CD4-positive, alpha-beta T cell treated with Interferon gamma for 1 hour (primary cell): ENCODE measurements at regions not wholly inside any gene's neighbourhood (a gene's known extent, or its start where the extent isn't known, plus 50 kb on each side); places are given as distances from the start of the nearest gene placed in this dataset.

Source experiments
- DNase-seq: peaks from one replicate; pipeline ENCODE4 v3.0.0-alpha.2; 2020

GRCh38 chr1:30417001-30417700, 306.2 kb downstream of the MATN1 start:
- DNase-seq: no peak

GRCh38 chr1:30416221-30416820, 307.1 kb downstream of the MATN1 start:
- DNase-seq: no peak

GRCh38 chr1:30415171-30415940, 308.0 kb downstream of the MATN1 start:
- no peak for DNase-seq

- no peak for DNase-seq
These were observed 308.6 kb downstream of the MATN1 start for GRCh38 chr1:30414851-30415165.

- DNase-seq: no peak
These were observed 309.1 kb downstream of the MATN1 start for GRCh38 chr1:30414086-30414850.

- no peak for DNase-seq
These were observed 309.8 kb downstream of the MATN1 start for GRCh38 chr1:30413606-30414005.

- DNase-seq: no peak
These were observed 310.3 kb downstream of the MATN1 start for GRCh38 chr1:30413111-30413440.

GRCh38 chr1:30412241-30413110, 310.9 kb downstream of the MATN1 start:
- DNase-seq: no peak

GRCh38 chr1:30411206-30411605, 312.2 kb downstream of the MATN1 start:
- DNase-seq: no peak

- no peak for DNase-seq
These were observed 313.1 kb downstream of the MATN1 start for GRCh38 chr1:30410153-30410851.

- no peak for DNase-seq
These were observed 313.8 kb downstream of the MATN1 start for GRCh38 chr1:30409476-30410152.

GRCh38 chr1:30407865-30408580, 315.4 kb downstream of the MATN1 start:
- DNase-seq: no peak

- DNase-seq: no peak
These were observed 316.2 kb downstream of the MATN1 start for GRCh38 chr1:30406996-30407864.

GRCh38 chr1:30405631-30406212, 317.7 kb downstream of the MATN1 start:
- DNase-seq: no peak

GRCh38 chr1:30405081-30405480, 318.3 kb downstream of the MATN1 start:
- no peak for DNase-seq

- no peak for DNase-seq
These were observed 319.0 kb downstream of the MATN1 start for GRCh38 chr1:30404341-30404740.

GRCh38 chr1:30403726-30404125, 319.7 kb downstream of the MATN1 start:
- no peak for DNase-seq

- no peak for DNase-seq
These were observed 320.2 kb downstream of the MATN1 start for GRCh38 chr1:30403061-30403645.

- DNase-seq: no peak
These were observed 321.4 kb downstream of the MATN1 start for GRCh38 chr1:30402031-30402430.
